AG20443 (cell line): ENCODE measurements at regions not wholly inside any gene's neighbourhood (a gene's known extent, or its start where the extent isn't known, plus 50 kb on each side); places are given as distances from the start of the nearest gene placed in this dataset.
"Not testable (repeated sequence)": the region's sequence is repeated elsewhere in the genome, so short reads cannot be mapped to it uniquely, and the experiment has no call there.

Experiments used
- DNase-seq: peaks from one replicate; pipeline ENCODE4 v3.0.0; 2012; ENCODE audit warnings: low spot score, mixed read lengths

DNA sequence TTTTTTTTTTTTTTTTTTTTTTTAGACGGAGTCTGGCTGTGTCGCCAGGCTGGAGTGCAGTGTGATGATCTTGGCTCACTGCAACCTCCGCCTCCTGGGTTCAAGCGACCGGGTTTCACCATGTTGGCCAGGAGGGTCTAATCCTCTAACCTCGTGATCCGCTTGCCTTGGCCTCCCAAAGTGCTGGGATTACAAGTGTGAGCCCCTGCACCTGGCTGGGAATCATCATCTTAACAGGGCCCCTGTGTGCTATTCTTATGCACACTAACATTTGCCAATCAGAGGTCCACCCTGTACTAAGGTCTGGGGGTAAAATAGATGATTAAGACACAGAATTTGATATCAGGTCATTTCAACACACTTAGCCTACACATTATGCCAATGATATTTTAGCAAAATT, 278.7 kb upstream of the CHRM3 start:
- no peak for DNase-seq

- DNase-seq = not testable (repeated sequence)
Measured at GRCh38 chr1:239106689-239107088, 279.7 kb upstream of the CHRM3 start.

DNA sequence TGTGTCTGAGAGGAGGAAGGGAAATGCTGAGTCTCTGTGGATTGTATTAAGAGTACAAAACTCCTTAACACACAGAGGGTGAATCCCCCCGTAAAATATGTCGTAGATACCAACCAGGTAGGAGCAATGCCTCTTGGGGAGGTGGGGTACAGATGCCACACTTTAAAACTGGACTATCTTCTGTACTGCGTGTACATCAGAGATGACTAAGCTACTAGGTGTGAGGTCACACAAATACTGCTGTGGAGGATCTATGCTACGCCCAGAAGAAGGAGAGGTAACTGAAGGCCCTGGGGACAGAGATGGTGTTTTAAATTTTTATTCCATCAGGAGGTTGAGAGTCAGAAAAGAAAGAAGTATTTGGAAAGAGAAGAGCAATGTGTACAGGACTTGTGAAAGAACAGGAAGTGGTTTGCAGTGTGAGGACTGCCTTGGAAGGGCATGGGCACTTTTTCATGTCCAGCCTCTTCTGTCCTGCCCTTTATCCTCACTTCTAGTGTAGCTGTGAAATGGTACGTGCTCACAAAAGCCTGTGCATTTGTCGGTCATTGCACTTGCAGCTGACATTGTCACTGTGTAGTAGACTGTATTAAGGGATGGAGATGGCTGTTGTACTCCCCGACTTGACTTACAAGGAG, 287.8 kb upstream of the CHRM3 start:
- DNase-seq = no peak

DNA sequence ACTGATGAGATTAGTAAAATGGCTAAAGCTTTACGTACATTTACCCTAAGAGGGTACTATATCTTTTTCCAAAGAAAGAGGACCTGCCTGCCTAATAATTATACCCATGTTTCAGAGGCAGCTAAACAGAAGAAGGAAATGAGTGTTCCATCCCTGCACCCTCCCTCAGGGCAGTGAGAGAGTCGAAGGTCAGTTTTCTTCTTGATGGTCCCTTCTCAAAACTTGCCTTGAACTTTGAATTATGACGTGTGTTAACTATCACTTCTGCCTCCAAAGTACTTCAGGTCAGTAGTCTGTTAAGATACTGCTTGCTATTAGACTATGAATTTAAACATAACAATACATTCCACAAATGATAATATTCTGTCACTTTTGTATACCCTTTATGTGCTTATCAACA, 294.8 kb upstream of the CHRM3 start:
- no peak for DNase-seq

DNA sequence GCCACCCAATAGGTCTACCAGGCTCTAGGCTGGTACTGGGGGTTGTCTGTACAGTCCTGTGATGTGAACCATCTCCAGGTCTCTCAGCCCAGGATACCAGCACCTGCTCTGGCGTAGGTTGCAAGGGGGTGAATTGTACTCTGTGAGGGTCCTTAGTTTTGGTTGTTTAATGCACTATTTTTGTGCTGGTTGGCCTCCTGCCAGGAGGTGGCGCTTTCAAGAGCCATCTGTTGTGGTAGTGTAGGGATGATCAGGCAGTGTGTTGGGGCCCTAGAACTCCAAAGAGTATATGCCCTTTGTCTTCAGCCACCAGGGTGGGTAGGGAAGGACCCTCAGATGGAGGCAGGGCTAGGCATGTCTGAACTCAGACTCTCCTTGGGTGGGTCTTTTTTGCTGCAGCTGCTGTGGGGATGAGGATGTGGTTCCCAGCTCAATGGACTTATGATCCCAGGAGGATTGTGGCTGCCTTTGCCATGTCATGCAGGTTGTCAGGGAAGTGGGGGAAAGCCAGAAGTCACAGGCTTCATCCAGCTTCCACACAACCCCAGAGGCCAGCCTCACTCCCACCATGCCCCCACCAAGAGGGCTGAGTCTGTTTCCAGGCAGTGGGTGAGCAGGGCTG, 301.8 kb upstream of the CHRM3 start:
- no peak for DNase-seq

GRCh38 chr1:239081947-239082346, 304.4 kb upstream of the CHRM3 start:
- DNase-seq = not testable (repeated sequence)

GRCh38 chr1:239067480-239067879, 318.9 kb upstream of the CHRM3 start:
- DNase-seq = no peak

DNA sequence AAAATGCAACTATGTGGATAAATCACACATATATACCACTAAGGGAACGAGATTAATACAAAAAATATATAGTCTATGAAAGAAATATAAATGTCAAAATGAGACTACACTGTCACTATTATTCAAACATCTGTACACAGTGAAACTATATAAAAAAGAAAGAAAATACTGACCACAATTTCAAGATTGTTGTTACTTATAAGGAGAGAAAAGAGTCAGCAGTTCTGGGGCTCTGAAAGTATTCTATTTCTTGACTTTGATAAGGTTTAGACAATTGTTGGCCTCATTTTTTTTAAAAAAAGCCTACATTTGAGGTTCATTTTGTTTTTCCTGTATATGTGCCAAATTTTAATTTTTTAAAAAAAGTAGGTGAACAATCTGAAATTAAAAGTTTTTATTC, 319.3 kb upstream of the CHRM3 start:
- no peak for DNase-seq

DNA sequence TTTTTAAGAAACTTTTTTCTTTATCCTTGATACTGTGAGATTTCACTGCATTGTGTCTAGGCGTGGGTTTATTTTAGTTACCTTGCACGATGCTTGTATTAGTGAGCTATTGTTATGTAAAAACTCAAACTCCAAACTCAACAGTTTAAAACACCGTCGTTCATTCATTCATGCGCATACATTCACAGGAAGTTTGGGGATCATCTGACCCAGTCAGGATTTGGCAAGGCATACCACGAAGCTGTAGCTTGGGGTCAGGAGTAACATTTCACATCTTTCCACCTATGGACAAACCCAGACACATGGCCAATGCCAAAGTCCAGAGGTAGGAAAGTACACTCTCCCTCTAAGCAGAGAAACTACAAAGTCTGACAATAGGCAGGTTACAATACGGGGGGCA, 324.6 kb upstream of the CHRM3 start:
- DNase-seq = no peak

GRCh38 chr1:239058190-239058589, 328.2 kb upstream of the CHRM3 start:
- no peak for DNase-seq

DNA sequence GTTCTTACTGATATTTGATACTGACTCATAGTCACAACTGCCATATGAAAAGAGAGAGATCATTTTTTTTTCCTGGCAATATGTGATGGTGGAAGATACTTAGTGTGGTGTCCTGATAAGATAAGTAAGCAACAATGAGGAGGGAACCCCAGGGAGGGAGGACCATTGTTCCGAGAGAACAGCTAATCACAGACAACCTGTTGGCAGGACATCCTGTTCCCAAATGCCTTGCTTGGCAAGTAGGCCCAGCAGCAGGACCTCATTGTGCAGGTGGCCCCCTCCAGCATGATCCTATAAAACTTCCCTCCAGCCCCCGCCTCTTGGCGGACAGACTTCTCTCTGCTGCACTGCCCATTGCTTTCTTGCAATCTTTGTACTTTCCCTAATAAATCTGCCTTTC, 329.4 kb upstream of the CHRM3 start:
- no peak for DNase-seq

- no peak for DNase-seq
Measured at GRCh38 chr1:239053279-239053678, 333.1 kb upstream of the CHRM3 start.

DNA sequence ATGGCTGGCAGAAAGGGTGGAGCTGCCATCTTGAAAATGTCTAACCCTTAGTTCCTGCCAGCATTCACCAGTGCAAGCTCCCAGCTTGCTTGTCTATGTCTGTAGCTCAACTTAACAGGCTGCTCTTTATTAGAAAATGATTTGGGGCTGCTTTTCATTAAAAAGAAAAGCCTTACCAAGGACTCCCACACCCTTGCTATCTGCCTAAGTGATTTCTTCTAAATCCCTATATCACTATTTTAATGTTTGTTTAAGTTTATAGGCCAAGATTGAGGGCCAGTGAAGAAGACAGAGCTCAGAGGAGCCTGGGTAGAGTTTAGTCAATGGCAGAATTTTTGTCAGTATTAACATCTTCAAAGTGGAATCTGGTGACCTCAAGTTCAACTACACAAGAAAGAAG, 336.8 kb upstream of the CHRM3 start:
- no peak for DNase-seq

DNA sequence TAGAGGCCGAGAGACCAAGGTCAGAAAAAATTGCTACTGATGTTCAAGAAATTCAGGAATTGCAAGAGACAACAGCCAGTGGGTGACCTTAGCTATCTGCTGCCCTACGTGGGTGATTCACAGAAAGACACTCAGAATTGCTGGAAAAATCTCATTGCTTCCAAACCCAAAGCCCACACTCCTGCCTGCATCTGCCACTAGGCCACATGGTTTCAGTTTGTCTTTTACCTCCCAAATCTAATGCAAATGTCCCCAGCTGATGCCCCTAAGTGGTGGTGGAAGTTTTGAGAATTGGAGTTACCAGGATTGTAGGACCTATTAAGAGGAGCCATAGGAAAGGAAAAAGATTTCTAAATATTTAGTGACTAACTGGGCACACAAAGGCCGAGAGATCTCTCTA, 341.5 kb upstream of the CHRM3 start:
- no peak for DNase-seq

DNA sequence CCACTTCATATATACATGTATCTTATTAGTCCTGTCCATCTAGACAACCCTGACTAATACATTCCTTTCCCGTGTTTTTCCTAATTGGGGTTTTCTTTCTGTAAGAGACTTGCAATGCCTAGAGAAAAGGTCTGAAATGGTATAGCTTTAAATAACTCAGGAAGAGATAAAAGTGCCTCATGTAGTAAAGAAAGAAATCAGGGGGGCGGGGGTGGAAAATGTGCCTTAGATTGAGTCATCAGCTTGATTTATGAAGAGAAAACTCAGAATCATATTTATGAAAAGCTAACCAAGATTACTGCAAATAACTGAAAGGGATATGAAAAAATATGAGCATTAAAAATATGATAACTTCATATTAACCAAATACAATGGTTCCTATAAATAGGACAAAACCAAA, 345.8 kb upstream of the CHRM3 start:
- DNase-seq = no peak

DNA sequence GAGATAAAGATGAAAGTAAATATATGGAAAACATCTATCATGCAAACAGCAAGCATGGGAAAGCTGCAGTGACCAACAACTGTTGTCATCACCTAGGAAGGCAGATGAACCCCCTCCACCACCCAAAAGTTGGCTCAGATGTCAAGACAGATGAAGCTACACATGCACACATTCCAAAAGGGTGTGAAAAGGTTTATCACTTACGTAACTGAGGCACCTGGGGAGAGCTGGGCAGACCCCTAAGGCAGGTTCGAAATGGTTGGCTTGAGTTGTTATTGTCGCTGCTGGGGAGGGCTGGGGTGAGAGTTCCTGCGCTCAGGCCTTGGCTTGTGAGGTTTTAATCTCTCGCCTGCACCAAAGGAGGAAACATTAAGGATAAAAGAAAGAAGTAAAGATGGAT, 355.1 kb upstream of the CHRM3 start:
- DNase-seq = no peak

DNA sequence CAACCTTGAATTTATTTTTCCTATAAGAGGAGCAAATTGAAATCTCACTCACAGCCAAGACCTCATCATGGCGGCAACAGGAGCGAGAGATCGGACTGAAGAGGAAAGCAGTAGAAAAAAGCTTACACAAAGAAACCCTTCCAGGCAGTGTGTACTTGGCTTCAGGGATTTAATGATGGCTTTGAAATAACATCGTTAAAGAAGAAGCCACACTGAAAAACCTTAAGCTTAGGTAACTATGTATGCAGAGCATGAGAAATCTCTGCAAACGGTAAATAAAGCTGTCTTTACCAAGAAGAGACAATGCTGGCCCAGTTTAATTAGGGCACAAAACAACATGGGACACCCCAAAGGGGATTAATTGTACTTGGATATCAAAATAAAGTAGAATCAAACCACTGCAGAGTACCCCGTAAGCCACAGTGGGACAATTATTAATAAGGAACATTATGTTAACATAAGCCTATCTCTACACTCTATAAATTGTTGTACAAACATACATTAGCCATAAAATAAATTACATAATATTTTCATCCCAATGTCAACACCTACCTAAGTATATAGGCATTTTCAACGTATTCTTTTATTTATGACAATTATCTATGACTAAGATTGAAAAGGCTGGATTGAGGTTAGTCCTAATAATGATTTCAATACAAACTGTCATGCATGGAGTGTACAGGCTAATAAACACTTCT, 360.2 kb upstream of the CHRM3 start:
- DNase-seq = no peak

- DNase-seq = no peak
Measured at GRCh38 chr1:239025223-239025622, 361.1 kb upstream of the CHRM3 start.

DNA sequence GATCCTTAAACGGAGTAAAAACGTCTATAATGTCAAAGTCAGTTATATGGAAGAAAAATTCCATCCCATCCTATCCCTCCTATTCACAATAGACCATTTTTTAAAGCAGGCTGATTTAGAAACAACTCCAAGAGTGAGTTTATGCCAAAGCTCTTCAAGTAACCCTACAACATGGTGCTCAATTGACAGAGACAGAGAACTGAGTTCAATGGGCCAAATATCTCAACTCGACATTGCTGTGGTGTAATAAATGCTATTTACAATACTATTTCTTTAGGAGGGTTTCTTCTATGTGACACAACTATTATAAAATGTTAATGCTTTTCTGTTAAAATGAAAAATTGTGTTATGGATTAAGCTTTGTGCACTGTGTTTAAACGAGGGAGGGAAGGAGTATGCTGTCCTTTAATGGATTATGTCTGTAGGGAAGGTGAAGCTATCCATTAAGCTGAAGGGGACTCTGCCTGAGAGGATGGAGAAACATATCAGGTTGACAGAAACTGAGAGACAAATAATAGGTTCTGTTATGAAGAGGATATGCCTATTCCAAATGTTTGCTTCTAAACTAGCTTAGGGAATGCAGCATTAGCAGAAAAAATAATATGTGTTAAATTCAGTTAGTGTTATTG, 362.5 kb upstream of the CHRM3 start:
- no peak for DNase-seq

- no peak for DNase-seq
Measured at GRCh38 chr1:239016337-239016736, 370.0 kb upstream of the CHRM3 start.

DNA sequence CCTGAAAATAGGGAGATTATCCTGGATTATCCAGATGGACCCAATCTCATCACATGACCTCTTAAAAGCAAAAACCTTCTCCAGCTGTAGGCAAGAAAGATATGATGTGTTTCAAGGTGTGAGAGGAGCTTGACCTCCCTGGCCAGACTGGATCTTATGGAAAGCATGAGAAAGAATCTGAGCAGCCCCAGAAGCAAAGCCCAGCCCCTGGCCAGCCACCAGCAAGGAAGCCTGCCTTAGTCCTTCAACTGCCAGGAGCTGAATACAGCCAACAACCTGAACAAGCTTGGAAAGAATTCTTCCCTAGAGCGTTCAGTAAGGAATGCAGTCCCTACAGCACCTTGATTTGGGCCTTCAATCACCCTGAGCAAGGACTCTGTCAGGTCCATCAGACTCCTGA, 375.0 kb upstream of the CHRM3 start:
- no peak for DNase-seq

DNA sequence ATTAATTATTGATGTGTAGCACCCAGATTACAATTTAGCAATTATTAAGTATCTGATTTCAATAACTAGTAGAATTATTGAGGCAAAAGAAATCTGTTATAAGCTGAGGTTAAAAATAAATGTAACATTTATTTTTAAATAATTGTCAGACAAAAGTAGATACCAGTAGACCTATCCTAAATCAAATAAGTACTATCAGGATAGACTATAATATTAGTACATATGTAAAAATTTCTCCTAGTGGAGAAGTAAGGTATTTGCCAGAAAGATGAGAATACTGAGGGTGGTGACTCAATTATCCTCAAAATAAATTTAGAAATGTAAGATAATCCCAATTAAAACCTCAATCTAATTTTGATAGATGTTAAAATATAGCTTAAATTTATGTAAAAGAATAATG, 377.8 kb upstream of the CHRM3 start:
- no peak for DNase-seq

- no peak for DNase-seq
Measured at GRCh38 chr1:239006276-239006675, 380.1 kb upstream of the CHRM3 start.
